Hepatocyte (in vitro differentiated cells): ENCODE measurements at regions not wholly inside any gene's neighbourhood (a gene's known extent, or its start where the extent isn't known, plus 50 kb on each side); places are given as distances from the start of the nearest gene placed in this dataset.

Source experiments
- CTCF ChIP-seq: fragments of 200-600 bp; sonication (generic); IDR thresholded peaks from 2 replicates; pipeline ENCODE4 v1.5.1; 2016; ENCODE audit warnings: antibody characterized with exemption, mild to moderate bottlenecking; ENCODE audit not compliant: poor library complexity
- EZH2 ChIP-seq: fragments of 200-600 bp; sonication (generic); IDR thresholded peaks from 2 replicates; pipeline ENCODE4 v1.6.1; 2016; ENCODE audit warnings: antibody characterized with exemption, mild to moderate bottlenecking, borderline replicate concordance
- EZH2phosphoT487 ChIP-seq: fragments of 200-600 bp; sonication (generic); IDR thresholded peaks from one replicate; pipeline ENCODE4 v1.6.1; 2018; ENCODE audit warnings: antibody characterized with exemption, mild to moderate bottlenecking, low read depth, moderate library complexity; ENCODE audit not compliant: unreplicated experiment, severe bottlenecking

- no peak for TF ChIP-seq CTCF
- no peak for TF ChIP-seq EZH2
- TF ChIP-seq EZH2phosphoT487: no peak
Measured at GRCh38 chr2:239773228-239774141, 251.7 kb downstream of the NDUFA10 start.
